Small intestine (tissue), 7 donors: ENCODE measurements at regions not wholly inside any gene's neighbourhood (a gene's known extent, or its start where the extent isn't known, plus 50 kb on each side); places are given as distances from the start of the nearest gene placed in this dataset.

Experiments
- DNase-seq, 2 donors: peaks; one replicate each; pipeline versions ENCODE4 v3.0.0 to v3.0.0-alpha.2; 2013
- FAIRE-seq: peaks from 2 replicates; lab custom pipeline; 2012; peaks lifted over from hg19 to GRCh38; lab: Jason Lieb, UNC
- H3K27ac ChIP-seq, 3 donors: one replicate each; pipeline ENCODE4 v1.5.1; 2013; ENCODE audit warnings: low read length in 2 of 3, mild to moderate bottlenecking in 2 of 3, control low read depth in 1 of 3, inconsistent platforms in 1 of 3, low read depth in 1 of 3, moderate library complexity in 1 of 3
- H3K27me3 ChIP-seq, 3 donors: one replicate each; pipeline ENCODE4 v1.6.1; 2013; ENCODE audit warnings: low read length in 3 of 3, inconsistent platforms in 1 of 3; ENCODE audit not compliant: control insufficient read depth in 3 of 3, insufficient read depth in 3 of 3
- H3K36me3 ChIP-seq, 3 donors: one replicate each; pipeline ENCODE4 v1.6.1; 2013; ENCODE audit warnings: low read length in 3 of 3, inconsistent platforms in 1 of 3, low read depth in 1 of 3, mild to moderate bottlenecking in 1 of 3, moderate library complexity in 1 of 3; ENCODE audit not compliant: control insufficient read depth in 3 of 3, insufficient read depth in 2 of 3
- H3K4me1 ChIP-seq, 3 donors: one replicate each; pipeline ENCODE4 v1.6.1; 2013; ENCODE audit warnings: low read length in 2 of 3, inconsistent platforms in 1 of 3, low read depth in 1 of 3, mild to moderate bottlenecking in 1 of 3, moderate library complexity in 1 of 3; ENCODE audit not compliant: control insufficient read depth in 3 of 3, insufficient read depth in 2 of 3
- H3K4me3 ChIP-seq, 3 donors: one replicate each; pipeline ENCODE4 v1.5.1; 2013; ENCODE audit warnings: low read length in 3 of 3, control low read depth in 1 of 3, inconsistent platforms in 1 of 3, low read depth in 1 of 3, mild to moderate bottlenecking in 1 of 3, moderate library complexity in 1 of 3
- H3K9me3 ChIP-seq, 2 donors: one replicate each; pipeline ENCODE4 v1.6.1; 2013; ENCODE audit warnings: low read depth in 1 of 2, low read length in 1 of 2; ENCODE audit not compliant: control insufficient read depth in 2 of 2, insufficient read depth in 1 of 2
- WGBS, 3 donors: extraction: QIAGEN DNeasy Blood & Tissue Kit; methylation state at CpG; one replicate each; pipeline ENCODE4 v1.1.7; 2013; 5-methylcytosine and 5-hydroxymethylcytosine counted together
- donor health status: healthy with polysubstance abuse.
- donor health status: control.
- donor health status: control.
- donor health status: Bipolar disorder and iron deficiency.
- donor health status: healthy.

DNA sequence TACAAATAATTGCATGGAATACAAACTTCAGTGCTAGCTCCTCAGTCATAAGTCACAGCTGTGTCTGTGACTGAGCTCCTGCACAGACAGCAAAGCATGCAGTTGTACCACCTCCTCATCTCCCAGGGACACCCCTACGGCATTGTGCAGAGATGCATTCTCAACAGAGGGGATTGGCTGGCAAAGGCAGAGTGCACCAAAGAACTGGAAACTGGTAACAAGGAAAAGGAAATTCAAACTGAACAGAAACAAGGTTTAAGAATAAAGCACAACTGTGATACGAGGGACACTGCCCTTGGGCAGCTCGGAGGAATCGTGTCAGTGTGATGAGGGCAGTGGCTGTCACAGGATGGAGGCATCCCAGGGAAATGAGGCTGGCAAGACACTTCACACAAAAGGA, 126.1 kb upstream of the SOX1 start:
- H3K27ac ChIP-seq: no peak overlapping the region
- DNase-seq: no peak
- H3K9me3 ChIP-seq: no peaks in the 10 kb centered on the region
- no peak overlapping the region for H3K4me3 ChIP-seq
- no peaks in the 10 kb centered on the region for H3K36me3 ChIP-seq
- H3K27me3 ChIP-seq: no peaks in the 10 kb centered on the region
- FAIRE-seq: no peak
- H3K4me1 ChIP-seq: no peaks in the 10 kb centered on the region
- 71 to 88% (median 84%) methylated on average over 4 of the region's 4 CpGs for WGBS, 3 donors

DNA sequence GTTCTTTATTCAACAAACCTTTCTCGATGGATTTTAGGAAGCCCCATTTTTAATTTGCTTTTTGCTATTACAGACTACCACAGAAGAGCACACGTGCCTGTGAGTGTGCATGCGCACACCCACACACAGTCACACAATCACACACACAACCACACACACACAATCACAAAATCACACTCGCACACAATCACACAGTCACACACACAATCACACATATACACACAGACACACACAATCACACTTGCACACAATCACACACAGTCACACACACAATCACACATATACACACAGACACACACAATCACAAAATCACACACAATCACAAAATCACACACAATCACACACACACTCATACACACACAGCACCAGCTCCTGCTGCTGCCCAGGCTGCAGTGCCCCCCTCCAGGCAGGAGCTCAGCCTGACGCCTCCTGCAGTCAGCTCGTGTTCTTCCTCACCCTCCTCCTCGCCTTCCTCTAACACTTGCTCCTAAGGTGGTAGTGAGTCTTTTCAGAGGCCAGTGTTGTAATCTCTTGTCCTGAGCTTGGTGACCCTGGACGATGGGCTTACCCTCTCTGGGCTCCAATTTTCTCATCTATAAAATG, 125.0 kb upstream of the SOX1 start:
- 78 to 81% (median 80%) methylated on average over 8 of the region's 8 CpGs for WGBS, 3 donors
- Histone ChIP-seq H3K36me3 (no peaks in the 10 kb centered on the region), H3K9me3 (no peaks in the 10 kb centered on the region), H3K4me3 (no peak overlapping the region), H3K27ac (no peak overlapping the region), H3K4me1 (no peaks in the 10 kb centered on the region), H3K27me3 (no peaks in the 10 kb centered on the region)
- no peak for DNase-seq
- FAIRE-seq: no peak

DNA sequence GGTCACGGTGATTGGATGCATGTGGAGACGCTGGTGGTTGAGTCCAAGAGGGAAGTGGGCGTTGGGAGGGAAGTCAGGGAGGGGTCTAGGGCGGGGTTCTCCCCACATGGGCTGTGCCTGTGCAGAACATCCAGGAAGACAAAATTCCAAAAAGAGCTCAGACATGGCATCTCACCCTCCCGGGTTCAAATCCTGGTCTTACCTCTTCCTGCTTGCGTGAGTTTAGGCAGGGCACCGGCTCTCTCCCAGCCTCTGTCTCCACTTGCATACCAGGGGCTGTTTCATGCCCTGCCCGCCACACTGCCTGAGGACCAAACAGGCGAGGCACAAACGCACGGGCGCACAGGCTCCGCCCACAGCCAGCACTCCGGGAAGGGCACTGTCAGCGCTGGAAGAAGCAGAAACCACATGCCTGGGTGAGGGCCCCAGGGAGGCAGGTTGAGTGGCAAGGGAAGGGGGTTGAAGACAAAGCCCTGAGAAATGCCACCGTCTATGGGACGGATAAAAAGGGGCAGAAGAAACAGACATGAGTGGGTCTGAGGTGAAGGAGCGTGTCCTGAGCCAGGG, 123.6 kb upstream of the SOX1 start:
- no peak overlapping the region for H3K4me3 ChIP-seq
- H3K4me1 ChIP-seq: no peaks in the 10 kb centered on the region
- FAIRE-seq (no peak), DNase-seq (no peak)
- H3K27ac ChIP-seq: no peak overlapping the region
- H3K36me3 ChIP-seq: no peaks in the 10 kb centered on the region
- no peaks in the 10 kb centered on the region for H3K9me3 ChIP-seq
- WGBS, 3 donors: 65 to 78% (median 71%) methylated on average over 18 of the region's 18 CpGs
- H3K27me3 ChIP-seq: no peaks in the 10 kb centered on the region

DNA sequence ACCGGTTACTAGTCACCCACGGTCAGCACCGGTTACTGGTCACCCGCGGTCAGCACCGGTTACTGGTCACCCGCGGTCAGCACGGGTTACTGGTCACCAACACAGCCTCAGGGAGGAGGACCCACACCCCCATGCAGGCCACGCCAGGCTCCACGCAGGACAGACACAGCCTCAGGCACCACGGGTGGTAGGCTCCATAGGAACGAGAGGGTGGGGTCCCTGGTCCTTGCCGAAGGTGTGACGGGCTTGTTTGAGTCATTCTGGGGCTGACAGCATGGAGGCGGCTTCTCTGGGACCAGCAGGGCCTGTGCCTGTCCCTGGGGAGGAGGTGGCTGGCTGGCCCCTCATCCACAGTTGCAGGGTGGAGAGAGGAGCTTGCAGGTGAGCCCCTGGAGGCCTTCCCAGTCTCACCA, 122.8 kb upstream of the SOX1 start:
- H3K9me3 ChIP-seq: no peaks in the 10 kb centered on the region
- 75 to 80% (median 80%) methylated on average over 16 of the region's 16 CpGs for WGBS, 3 donors
- no peak overlapping the region for H3K27ac ChIP-seq
- DNase-seq: no peak
- H3K4me3 ChIP-seq: no peak overlapping the region
- H3K27me3 ChIP-seq: no peaks in the 10 kb centered on the region
- FAIRE-seq: no peak
- no peaks in the 10 kb centered on the region for H3K36me3 ChIP-seq
- H3K4me1 ChIP-seq: no peaks in the 10 kb centered on the region

DNA sequence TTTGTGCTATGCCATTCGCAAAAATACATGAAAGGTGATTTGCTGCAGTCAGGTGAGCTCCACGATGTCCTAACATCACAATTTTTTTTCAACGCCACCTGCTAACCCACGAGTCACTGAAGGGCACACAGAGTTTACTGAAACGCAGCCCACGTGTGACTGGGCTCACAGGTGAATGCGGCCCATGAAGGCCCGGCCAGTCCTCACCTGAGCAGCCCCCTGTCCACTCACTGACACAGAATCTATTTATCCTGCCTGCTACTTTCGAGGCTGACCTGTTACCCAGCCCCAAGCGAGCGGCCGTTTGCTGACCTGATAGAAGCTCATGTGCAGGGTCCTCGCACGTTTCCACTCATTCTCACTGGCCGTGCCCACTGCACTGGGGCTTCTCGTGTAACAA, 121.9 kb upstream of the SOX1 start:
- Histone ChIP-seq H3K36me3 (no peaks in the 10 kb centered on the region), H3K4me1 (no peaks in the 10 kb centered on the region), H3K27me3 (no peaks in the 10 kb centered on the region), H3K27ac (no peak overlapping the region), H3K9me3 (peaks cover 0 to 8% of the 10 kb centered on the region in 2 donors), H3K4me3 (no peak overlapping the region)
- DNase-seq (no peak), FAIRE-seq (no peak)
- 79 to 86% (median 82%) methylated on average over 16 of the region's 16 CpGs for WGBS, 3 donors

DNA sequence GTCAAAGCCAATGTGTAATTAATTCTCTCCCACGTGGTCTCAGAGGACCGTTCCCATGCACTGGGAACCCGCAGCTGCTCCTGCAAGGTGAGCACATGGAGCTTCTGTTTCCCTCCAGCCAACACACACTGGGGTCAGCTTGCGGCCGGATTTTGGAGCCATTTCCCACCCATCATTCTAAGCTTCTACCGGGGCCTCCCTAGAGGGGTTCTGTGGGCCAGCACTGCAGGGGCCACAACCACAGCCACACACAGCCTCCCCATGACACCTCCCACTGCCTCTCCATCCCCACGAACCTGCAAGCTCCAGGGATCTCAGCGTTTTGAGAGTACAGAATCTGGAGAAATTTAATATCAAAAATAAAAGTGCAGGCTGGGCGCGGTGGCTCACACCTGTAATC, 120.7 kb upstream of the SOX1 start:
- no peak for FAIRE-seq

DNA sequence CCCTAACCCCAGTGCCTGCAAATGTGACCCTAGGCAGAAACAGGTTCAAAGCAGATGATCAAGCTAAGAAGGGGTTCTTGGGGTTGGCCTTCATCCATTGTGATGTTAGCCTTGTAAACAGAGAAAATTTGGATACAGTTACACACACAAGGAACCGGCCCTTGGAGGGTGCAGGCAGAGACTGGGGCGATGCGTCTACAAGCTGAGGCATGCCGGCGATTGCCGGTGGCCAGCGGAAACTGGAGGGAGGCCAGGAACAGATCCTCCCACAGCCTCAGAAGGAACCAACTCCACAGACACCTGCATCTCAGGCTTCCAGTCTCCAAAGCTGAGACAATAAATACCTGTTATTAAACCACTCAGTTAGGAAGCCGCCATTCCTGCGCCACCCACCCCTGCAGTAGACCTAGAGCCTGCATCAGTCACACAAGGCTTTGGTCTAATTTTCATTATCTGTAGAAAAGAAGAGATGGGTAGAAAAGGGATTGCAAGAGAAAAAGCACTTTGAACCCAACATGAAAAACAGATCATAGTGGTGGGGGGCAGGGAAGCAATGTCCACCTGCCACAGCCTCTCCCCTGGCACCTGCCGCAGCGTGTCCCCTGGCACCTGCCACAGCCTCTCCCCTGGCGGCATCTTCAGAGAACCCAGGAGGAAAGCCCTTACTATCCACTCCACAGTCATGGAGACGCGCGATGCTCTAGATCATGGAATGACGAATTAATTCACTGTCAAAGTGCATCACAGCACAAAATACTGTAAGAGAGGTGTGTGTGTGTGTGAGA, 119.7 kb upstream of the SOX1 start:
- 46 to 88% (median 70%) methylated on average over 16 of the region's 16 CpGs for WGBS, 3 donors
- no peak overlapping the region for H3K27ac ChIP-seq
- DNase-seq: no peak
- H3K4me3 ChIP-seq: no peak overlapping the region
- H3K36me3 ChIP-seq: no peaks in the 10 kb centered on the region
- H3K9me3 ChIP-seq: peaks cover 0 to 18% of the 10 kb centered on the region in 2 donors
- no peak for FAIRE-seq
- H3K27me3 ChIP-seq: peaks cover 0 to 2% (median 0%) of the 10 kb centered on the region in 3 donors
- H3K4me1 ChIP-seq: no peaks in the 10 kb centered on the region

More for the DNA sequence above, 120.7 kb upstream of the SOX1 start:
- H3K4me1 ChIP-seq: no peaks in the 10 kb centered on the region
- H3K4me3 ChIP-seq: no peak overlapping the region
- DNase-seq: no peak
- H3K27ac ChIP-seq: no peak overlapping the region
- H3K27me3 ChIP-seq: peaks cover 0 to 2% (median 0%) of the 10 kb centered on the region in 3 donors
- H3K9me3 ChIP-seq: peaks cover 0 to 16% of the 10 kb centered on the region in 2 donors
- 70 to 78% (median 74%) methylated on average over 10 of the region's 10 CpGs for WGBS, 3 donors
- no peaks in the 10 kb centered on the region for H3K36me3 ChIP-seq

GRCh38 chr13:111947876-111948275, 119.1 kb upstream of the SOX1 start:
- DNase-seq (no peak), FAIRE-seq (no peak)
- no peaks in the 10 kb centered on the region for H3K4me1 ChIP-seq
- no peak overlapping the region for H3K4me3 ChIP-seq
- 77 to 78% (median 78%) methylated on average over 15 of the region's 15 CpGs for WGBS, 3 donors
- peaks cover 0 to 2% (median 0%) of the 10 kb centered on the region in 3 donors for H3K27me3 ChIP-seq
- H3K36me3 ChIP-seq: no peaks in the 10 kb centered on the region
- no peak overlapping the region for H3K27ac ChIP-seq
- peaks cover 0 to 18% of the 10 kb centered on the region in 2 donors for H3K9me3 ChIP-seq
